ENCODE measurements at regions not wholly inside any gene's neighbourhood (a gene's known extent, or its start where the extent isn't known, plus 50 kb on each side); places are given as distances from the start of the nearest gene placed in this dataset.

DNA sequence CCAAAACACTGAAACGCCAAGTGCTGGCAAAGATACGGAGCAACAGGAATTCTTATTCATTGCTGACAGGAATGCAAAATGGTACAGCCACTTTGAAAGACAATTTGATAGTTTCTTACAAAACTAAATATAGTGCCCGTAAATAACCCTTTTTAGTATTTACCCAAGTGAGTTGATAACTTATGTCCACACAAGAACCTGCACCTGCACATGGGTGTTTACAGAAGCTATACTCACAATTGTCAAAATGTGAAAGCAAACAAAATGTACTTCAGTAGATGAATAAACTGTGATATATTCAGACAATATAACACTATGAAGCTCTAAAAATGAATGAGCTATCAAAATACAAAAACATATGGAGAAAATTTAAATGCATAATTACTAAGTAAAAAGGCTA lies 86.6 kb downstream of the ATXN7L3B start:
- intact Hi-C loops (cut with DNase I), result no loop called here
- DNase-seq, result no peak
- 68 to 70% methylated on average over 3 of the region's 3 CpGs for WGBS, 2 donors
- Histone ChIP-seq H3K27ac (no peak overlapping the region), H3K36me3 (no peaks in the 10 kb centered on the region), H3K27me3 (no peaks in the 10 kb centered on the region), H3K4me3 (replicated peaks in 1 of 3) (no peak overlapping the region), H3K9me3 (no peaks in the 10 kb centered on the region), H3K4me1 (no peaks in the 10 kb centered on the region)
- TF ChIP-seq POLR2A (IDR thresholded peaks at IDR 0.05), result no peak
- TF ChIP-seq, protein P1, sequence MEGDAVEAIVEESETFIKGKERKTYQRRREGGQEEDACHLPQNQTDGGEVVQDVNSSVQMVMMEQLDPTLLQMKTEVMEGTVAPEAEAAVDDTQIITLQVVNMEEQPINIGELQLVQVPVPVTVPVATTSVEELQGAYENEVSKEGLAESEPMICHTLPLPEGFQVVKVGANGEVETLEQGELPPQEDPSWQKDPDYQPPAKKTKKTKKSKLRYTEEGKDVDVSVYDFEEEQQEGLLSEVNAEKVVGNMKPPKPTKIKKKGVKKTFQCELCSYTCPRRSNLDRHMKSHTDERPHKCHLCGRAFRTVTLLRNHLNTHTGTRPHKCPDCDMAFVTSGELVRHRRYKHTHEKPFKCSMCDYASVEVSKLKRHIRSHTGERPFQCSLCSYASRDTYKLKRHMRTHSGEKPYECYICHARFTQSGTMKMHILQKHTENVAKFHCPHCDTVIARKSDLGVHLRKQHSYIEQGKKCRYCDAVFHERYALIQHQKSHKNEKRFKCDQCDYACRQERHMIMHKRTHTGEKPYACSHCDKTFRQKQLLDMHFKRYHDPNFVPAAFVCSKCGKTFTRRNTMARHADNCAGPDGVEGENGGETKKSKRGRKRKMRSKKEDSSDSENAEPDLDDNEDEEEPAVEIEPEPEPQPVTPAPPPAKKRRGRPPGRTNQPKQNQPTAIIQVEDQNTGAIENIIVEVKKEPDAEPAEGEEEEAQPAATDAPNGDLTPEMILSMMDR (IDR thresholded peaks at IDR 0.05), result no peak

DNA sequence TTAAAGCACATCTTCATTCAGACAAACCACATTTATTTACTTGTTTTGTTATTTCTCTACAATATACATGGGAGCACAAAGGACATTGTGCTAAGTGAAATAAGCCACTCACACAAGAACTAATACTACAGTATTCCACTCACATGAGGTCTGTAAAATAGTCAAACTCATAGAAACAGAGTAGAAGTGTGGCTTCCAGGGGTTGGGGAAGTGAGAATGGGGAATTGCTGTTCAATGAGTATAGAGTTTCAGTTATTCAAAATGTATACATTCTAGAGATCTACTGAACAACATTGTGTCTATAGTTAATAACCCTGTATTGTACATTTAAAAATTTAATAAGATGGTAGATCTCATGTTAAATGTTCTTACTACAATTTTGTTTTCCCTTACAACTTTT lies 88.8 kb downstream of the ATXN7L3B start:
- H3K27me3 ChIP-seq, result no peaks in the 10 kb centered on the region
- no peak overlapping the region for H3K27ac ChIP-seq
- H3K9me3 ChIP-seq, result no peaks in the 10 kb centered on the region
- TF ChIP-seq, protein P1 (IDR thresholded peaks at IDR 0.05), result no peak
- intact Hi-C loops (cut with DNase I), result no loop called here
- no peaks in the 10 kb centered on the region for H3K4me1 ChIP-seq
- no peak overlapping the region for H3K4me3 ChIP-seq (replicated peaks in 1 of 3)
- H3K36me3 ChIP-seq, result no peaks in the 10 kb centered on the region
- no peak for DNase-seq

DNA sequence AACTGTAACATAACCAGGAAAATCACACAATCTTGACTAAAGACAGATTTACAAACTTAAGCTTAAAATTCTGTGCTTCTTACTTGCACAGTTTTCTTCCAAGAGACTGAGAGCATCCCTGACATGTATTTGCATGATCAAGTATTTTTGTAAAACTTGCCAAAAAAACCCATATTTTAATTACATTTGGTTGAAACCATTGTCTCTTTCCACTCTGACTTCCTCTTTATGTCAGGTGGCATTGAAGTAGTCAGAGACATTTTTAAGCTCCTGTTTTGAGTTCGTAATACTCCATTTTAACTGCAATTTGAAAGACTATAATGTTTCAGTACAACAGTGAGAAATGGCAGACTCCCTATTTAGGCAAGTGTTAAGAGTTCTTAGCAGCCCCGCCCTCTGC lies 103.6 kb downstream of the ATXN7L3B start:
- Histone ChIP-seq H3K27me3 (no peaks in the 10 kb centered on the region), H3K27ac (no peak overlapping the region), H3K36me3 (no peaks in the 10 kb centered on the region), H3K9me3 (peaks cover 3% of the 10 kb centered on the region), H3K4me3 (replicated peaks in 1 of 3) (no peak overlapping the region), H3K4me1 (no peaks in the 10 kb centered on the region)
- TF ChIP-seq POLR2A (IDR thresholded peaks at IDR 0.05), result no peak
- TF ChIP-seq, protein P1 (IDR thresholded peaks at IDR 0.05), result no peak
- intact Hi-C loops (cut with DNase I), result no loop called here
- WGBS, 2 donors, result 88 to 89% methylated on average over 2 of the region's 2 CpGs
- DNase-seq, result no peak

DNA sequence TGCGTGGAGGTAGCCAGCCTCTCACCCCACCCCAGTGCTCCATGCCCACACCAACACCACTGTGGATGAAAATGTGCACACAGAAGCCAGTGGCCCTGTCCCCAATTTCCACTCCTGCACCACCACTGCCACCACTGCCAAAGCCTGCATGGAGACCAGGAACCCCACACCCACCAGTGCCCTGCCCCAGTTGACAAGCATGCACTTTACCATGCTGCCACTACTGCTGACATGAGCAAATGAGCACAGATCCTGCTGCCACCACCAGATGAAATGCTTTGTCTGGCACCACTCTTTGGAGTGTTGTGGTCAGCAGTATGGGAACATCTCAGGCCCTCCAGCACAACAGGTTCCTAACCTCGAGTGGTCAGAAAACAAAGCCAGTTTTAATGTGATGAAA lies 104.1 kb downstream of the ATXN7L3B start:
- peaks cover 3% of the 10 kb centered on the region for H3K9me3 ChIP-seq
- no peak overlapping the region for H3K4me3 ChIP-seq (replicated peaks in 1 of 3)
- no peak for DNase-seq
- no peaks in the 10 kb centered on the region for H3K4me1 ChIP-seq
- H3K27me3 ChIP-seq, result no peaks in the 10 kb centered on the region
- TF ChIP-seq POLR2A (IDR thresholded peaks at IDR 0.05), result no peak
- TF ChIP-seq, protein P1 (IDR thresholded peaks at IDR 0.05), result no peak
- H3K27ac ChIP-seq, result no peak overlapping the region
- no peaks in the 10 kb centered on the region for H3K36me3 ChIP-seq
- intact Hi-C loops (cut with DNase I), result no loop called here
- whole genome bisulfite sequencing, 2 donors, result 69 to 70% methylated on average over 2 of the region's 2 CpGs

DNA sequence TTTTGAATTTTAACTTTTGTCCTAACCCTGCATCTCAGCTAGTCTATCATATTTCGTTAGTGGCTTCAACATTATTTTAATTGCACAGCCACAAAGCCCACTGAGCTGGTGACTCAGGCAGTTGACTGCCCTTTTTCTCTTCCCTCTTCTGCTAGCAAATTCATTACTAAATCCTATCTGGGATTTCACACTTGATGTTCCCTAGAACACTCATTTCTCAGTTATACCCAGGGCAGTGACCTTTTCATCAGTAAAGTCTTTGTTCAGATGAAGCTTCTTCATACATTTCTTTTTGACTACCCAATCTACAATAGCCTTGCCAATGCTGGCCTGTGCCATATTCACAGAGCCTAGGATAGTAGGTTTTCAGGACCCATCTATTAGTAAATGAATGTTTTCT lies 107.0 kb downstream of the ATXN7L3B start:
- DNase-seq, result no peak
- H3K4me3 ChIP-seq (replicated peaks in 1 of 3), result no peak overlapping the region
- peaks cover 3% of the 10 kb centered on the region for H3K9me3 ChIP-seq
- H3K4me1 ChIP-seq, result no peaks in the 10 kb centered on the region
- no peaks in the 10 kb centered on the region for H3K36me3 ChIP-seq
- TF ChIP-seq, protein P1 (IDR thresholded peaks at IDR 0.05), result no peak
- no peak for TF ChIP-seq POLR2A (IDR thresholded peaks at IDR 0.05)
- H3K27ac ChIP-seq, result no peak overlapping the region
- intact Hi-C loops (cut with DNase I), result no loop called here
- no peaks in the 10 kb centered on the region for H3K27me3 ChIP-seq
- 69 to 87% methylated on average over 1 of the region's 1 CpG for WGBS, 2 donors

Data from thyroid gland (tissue), 4 donors.